HCT116 (cell line): ENCODE measurements at regions not wholly inside any gene's neighbourhood (a gene's known extent, or its start where the extent isn't known, plus 50 kb on each side); places are given as distances from the start of the nearest gene placed in this dataset.

Source experiments
- ATAC-seq: fragments of 200-7000 bp; cut with Tn5 transposase; 2 replicates; pipeline ENCODE4 v1.9.1; 2020; ENCODE audit warnings: mild to moderate bottlenecking, moderate library complexity
- BruUV-seq: library from RNA; stranded (reverse); fragments of 400-500 nt; replicated peaks from 2 replicates; lab custom pipeline; 2021; lab: Mats Ljungman, UMichigan
- CTCF ChIA-PET: fragments of 300-600 bp; sonication (Branson Sonifier 250); formaldehyde crosslinking; loops from one replicate; lab custom pipeline; 2021; ENCODE audit warnings: antibody characterized with exemption; lab: Charles Lee
- POLR2A ChIA-PET: fragments of 300-600, 350-600 bp; sonication (Branson Sonifier 250); formaldehyde crosslinking; loops from one replicate; lab custom pipeline; 2021; ENCODE audit warnings: antibody characterized with exemption; lab: Charles Lee
- RAD21 ChIA-PET, 2 experiments: fragments of 300-600 bp; sonication (Branson Sonifier 250); formaldehyde crosslinking; loops; one replicate each; lab custom pipeline; 2023; ENCODE audit warnings: low total read pairs in 2 of 2; ENCODE audit not compliant: uncharacterized antibody in 2 of 2, unreplicated experiment in 2 of 2, low non-redundant PET in 1 of 2; lab: Charles Lee
- DNase-seq: peaks from one replicate; pipeline ENCODE4 v3.0.0-alpha.2; 2010; ENCODE audit warnings: low read depth, low spot score
- H2AFZ ChIP-seq: fragments of 200-600 bp; shearing (Covaris generic), sonication (generic); 2 replicates; pipeline ENCODE4 v1.6.1; 2017; ENCODE audit warnings: low read depth, mixed run types, mixed read lengths, antibody characterized with exemption, low read length; ENCODE audit not compliant: poor library complexity, severe bottlenecking
- H3K27ac ChIP-seq: 2 replicates; pipeline ENCODE4 v1.5.1; 2012; ENCODE audit warnings: low read depth, low read length
- H3K27me3 ChIP-seq: fragments of 200-600 bp; sonication (generic); 2 replicates; pipeline ENCODE4 v1.6.1; 2016; ENCODE audit warnings: mixed run types, low read length, mixed read lengths; ENCODE audit not compliant: insufficient read depth
- H3K36me3 ChIP-seq, 2 experiments: fragments of 200-500 bp in 1 of 2; fragments of 200-600 bp in 1 of 2; sonication (Bioruptor generic) in 1 of 2; sonication (generic) in 1 of 2; 2 replicates each; pipeline versions ENCODE4 v1.5.1 to v1.6.1; 2014 to 2016; ENCODE audit warnings: low read length in 2 of 2, inconsistent platforms in 1 of 2, mixed read lengths in 1 of 2, mixed run types in 1 of 2; ENCODE audit not compliant: insufficient read depth in 2 of 2, control insufficient read depth in 1 of 2
- H3K4me1 ChIP-seq, 2 experiments: fragments of 200-600 bp in 1 of 2; sonication (generic) in 1 of 2; 2 replicates each; pipeline versions ENCODE4 v1.5.1 to v1.6.1; 2012 to 2017; ENCODE audit warnings: low read length in 2 of 2, inconsistent platforms in 1 of 2, mild to moderate bottlenecking in 1 of 2, mixed read lengths in 1 of 2, mixed run types in 1 of 2, moderate library complexity in 1 of 2; ENCODE audit not compliant: insufficient read depth in 2 of 2, control insufficient read depth in 1 of 2
- H3K4me2 ChIP-seq: fragments of 200-600 bp; sonication (generic); 2 replicates; pipeline ENCODE4 v1.6.1; 2017; ENCODE audit warnings: mixed run types, low read length, mixed read lengths
- H3K4me3 ChIP-seq, 2 experiments: fragments of 200-600 bp in 1 of 2; sonication (generic) in 1 of 2; replicated peaks in 1 of 2; 2 replicates each; pipeline ENCODE4 v1.5.1; 2011 to 2016; ENCODE audit warnings: low read length in 2 of 2, control low read depth in 1 of 2, low read depth in 1 of 2, mild to moderate bottlenecking in 1 of 2, mixed read lengths in 1 of 2, mixed run types in 1 of 2
- H3K79me2 ChIP-seq: fragments of 200-600 bp; sonication (generic); 2 replicates; pipeline ENCODE4 v1.6.1; 2017; ENCODE audit warnings: mild to moderate bottlenecking, mixed run types, low read length, moderate library complexity, mixed read lengths; ENCODE audit not compliant: insufficient read depth
- H3K9ac ChIP-seq: fragments of 200-600 bp; sonication (generic); 2 replicates; pipeline ENCODE4 v1.6.1; 2016; ENCODE audit warnings: low read length, mixed read lengths
- H3K9me2 ChIP-seq: fragments of 200-600 bp; sonication (generic), shearing (Covaris generic); 2 replicates; pipeline ENCODE4 v1.6.1; 2017; ENCODE audit warnings: mixed run types, mild to moderate bottlenecking, moderate library complexity; ENCODE audit not compliant: insufficient read depth
- H3K9me3 ChIP-seq, 2 experiments: fragments of 200-500 bp in 1 of 2; fragments of 200-600 bp in 1 of 2; sonication (Bioruptor generic) in 1 of 2; sonication (generic) in 1 of 2; 2 replicates each; pipeline ENCODE4 v1.6.1; 2014 to 2017; ENCODE audit warnings: low read length in 2 of 2, mixed read lengths in 2 of 2, inconsistent platforms in 1 of 2, low read depth in 1 of 2, mild to moderate bottlenecking in 1 of 2, mixed run types in 1 of 2, moderate library complexity in 1 of 2; ENCODE audit not compliant: control insufficient read depth in 1 of 2, insufficient read depth in 1 of 2
- H4K20me1 ChIP-seq: fragments of 200-600 bp; sonication (generic), shearing (Covaris generic); 2 replicates; pipeline ENCODE4 v1.6.1; 2017; ENCODE audit warnings: mixed run types, mild to moderate bottlenecking, moderate library complexity; ENCODE audit not compliant: insufficient read depth
- CBX3 ChIP-seq: IDR thresholded peaks from 2 replicates; pipeline ENCODE4 v1.6.1; 2012; ENCODE audit warnings: low read depth
- EZH2phosphoT487 ChIP-seq: fragments of 200-600 bp; IDR thresholded peaks from 2 replicates; pipeline ENCODE4 v1.6.1; 2018; ENCODE audit warnings: antibody characterized with exemption, borderline replicate concordance
- FOSL1 ChIP-seq: IDR thresholded peaks from 2 replicates; pipeline ENCODE4 v1.6.1; 2012; ENCODE audit warnings: low read depth
- POLR2A ChIP-seq: IDR thresholded peaks from 2 replicates; pipeline ENCODE4 v1.7.0; 2011; ENCODE audit warnings: borderline replicate concordance; ENCODE audit not compliant: insufficient read depth, insufficient read length; ENCODE audit errors: extremely low read depth
- RAD21 ChIP-seq: IDR thresholded peaks from 2 replicates; pipeline ENCODE4 v1.6.1; 2012; ENCODE audit warnings: low read depth, mild to moderate bottlenecking
- SIN3A ChIP-seq: IDR thresholded peaks from 2 replicates; pipeline ENCODE4 v1.6.1; 2012; ENCODE audit warnings: low read depth
- TCF7L2 ChIP-seq: IDR thresholded peaks from 2 replicates; pipeline ENCODE4 v1.7.0; 2011; ENCODE audit warnings: borderline replicate concordance, inconsistent platforms; ENCODE audit not compliant: insufficient read depth, insufficient read length; ENCODE audit errors: extremely low read depth
- ZBTB33 ChIP-seq: IDR thresholded peaks from 2 replicates; pipeline ENCODE4 v1.6.1; 2011; ENCODE audit warnings: mild to moderate bottlenecking, low read length, moderate library complexity; ENCODE audit not compliant: insufficient replicate concordance; ENCODE audit errors: extremely low read depth
- ZNF274 ChIP-seq: fragments of 200-500 bp; sonication (Bioruptor generic); IDR thresholded peaks from 2 replicates; pipeline ENCODE4 v1.6.1; 2014; ENCODE audit warnings: mild to moderate bottlenecking, low read depth, low read length, inconsistent platforms
- intact Hi-C: fragments of 100-400 bp; cut with micrococcal nuclease; formaldehyde crosslinking; loops from 2 replicates; pipeline ENCODE4 v1.10.0; 2022

- Histone ChIP-seq H3K27ac (no peak overlapping the region), H3K27me3 (peaks cover 4% of the 10 kb centered on the region), H2AFZ (no peak overlapping the region), H3K4me3 (no peak overlapping the region), H3K9me2 (no peaks in the 10 kb centered on the region), H3K9ac (no peak overlapping the region), H3K4me2 (no peak overlapping the region), H3K4me1 (peaks cover 6 to 12% of the 10 kb centered on the region in 2 experiments), H3K36me3 (no peaks in the 10 kb centered on the region), H3K79me2 (no peaks in the 10 kb centered on the region)
- CTCF ChIA-PET, result no interaction called here
- no peak for ATAC-seq
- no TSS peak for BruUV-seq
- intact Hi-C loops, result no loop called here
- RAD21 ChIA-PET, result no interaction called here
- TF ChIP-seq POLR2A (no peak), RAD21 (no peak), EZH2phosphoT487 (no peak), TCF7L2 (no peak), CBX3 (no peak), SIN3A (no peak), ZNF274 (no peak), FOSL1 (no peak), ZBTB33 (no peak)
- TF ChIP-seq, all 23 proteins: peak for 0
- POLR2A ChIA-PET, result no interaction called here
- H4K20me1 ChIP-seq, result no peaks in the 10 kb centered on the region
- H3K9me3 ChIP-seq, result no peaks in the 10 kb centered on the region
- no peak for DNase-seq
Observed at GRCh38 chr15:29638011-29638410, 184.3 kb downstream of the TJP1 start.

GRCh38 chr15:29637555-29637954 is 184.7 kb downstream of the TJP1 start:
- no peaks in the 10 kb centered on the region for H3K79me2 ChIP-seq
- intact Hi-C loops, result no loop called here
- no peaks in the 10 kb centered on the region for H3K9me2 ChIP-seq
- H3K4me2 ChIP-seq, result no peak overlapping the region
- DNase-seq, result no peak
- POLR2A ChIA-PET, result no interaction called here
- ATAC-seq, result no peak
- CTCF ChIA-PET, result no interaction called here
- no peak overlapping the region for H2AFZ ChIP-seq
- H4K20me1 ChIP-seq, result no peaks in the 10 kb centered on the region
- no peak for TF ChIP-seq ZBTB33
- peaks cover 6% of the 10 kb centered on the region for H3K27me3 ChIP-seq
- peaks cover 6 to 12% of the 10 kb centered on the region in 2 experiments for H3K4me1 ChIP-seq
- H3K9me3 ChIP-seq, result no peaks in the 10 kb centered on the region
- no peak overlapping the region for H3K4me3 ChIP-seq
- BruUV-seq, result no TSS peak
- no peak overlapping the region for H3K27ac ChIP-seq
- RAD21 ChIA-PET, result no interaction called here
- no peak overlapping the region for H3K9ac ChIP-seq
- no peaks in the 10 kb centered on the region for H3K36me3 ChIP-seq
